ENCODE measurements at regions not wholly inside any gene's neighbourhood (a gene's known extent, or its start where the extent isn't known, plus 50 kb on each side); places are given as distances from the start of the nearest gene placed in this dataset.
"Not testable (repeated sequence)": the region's sequence is repeated elsewhere in the genome, so short reads cannot be mapped to it uniquely, and the experiment has no call there.

DNA sequence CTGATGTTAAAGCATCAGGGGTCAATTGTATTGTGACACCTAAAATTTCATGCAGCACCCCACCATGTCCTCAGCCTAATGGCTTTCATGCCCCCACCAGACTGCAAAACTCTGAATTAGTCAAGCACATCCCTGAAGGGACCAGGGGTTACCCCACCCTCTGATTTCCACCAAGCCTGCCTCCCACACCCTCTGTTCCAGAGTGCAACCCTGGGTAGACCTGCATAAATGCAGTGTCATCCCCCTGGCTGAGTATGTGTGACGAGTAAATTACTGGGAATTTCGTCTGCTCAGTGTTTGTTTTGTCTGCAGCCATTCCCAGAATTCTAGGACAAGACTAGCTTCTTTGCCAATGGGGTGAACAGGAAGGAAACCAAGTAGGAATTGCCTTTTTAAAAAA lies 2136.9 kb upstream of the DEFB115 start:
- H3K9me3 ChIP-seq (ENCODE audit: severe bottlenecking); H3K27ac ChIP-seq (ENCODE audit: poor library complexity, severe bottlenecking); H3K36me3 ChIP-seq (ENCODE audit: low read depth); DNase-seq (ENCODE audit: low spot score); H3K27me3 ChIP-seq (ENCODE audit: insufficient read depth, poor library complexity, severe bottlenecking); H3K4me1 ChIP-seq (ENCODE audit: insufficient read depth, poor library complexity, severe bottlenecking); H3K4me3 ChIP-seq (ENCODE audit: severe bottlenecking): not testable (repeated sequence)
- peak; percentile 54; the same call in 2 of the 3 replicates for ATAC-seq (ENCODE audit: low read depth)

- not testable (repeated sequence) for ATAC-seq (ENCODE audit: low read depth); H3K27me3 ChIP-seq (ENCODE audit: insufficient read depth, poor library complexity, severe bottlenecking); H3K9me3 ChIP-seq (ENCODE audit: severe bottlenecking)
These were observed 2134.7 kb upstream of the DEFB115 start for GRCh38 chr20:29122784-29123183.

GRCh38 chr20:29123861-29124260 lies 2133.6 kb upstream of the DEFB115 start:
- Histone ChIP-seq H3K4me1 (ENCODE audit: insufficient read depth, poor library complexity, severe bottlenecking) (no peaks in the 10 kb centered on the region), H3K27me3 (ENCODE audit: insufficient read depth, poor library complexity, severe bottlenecking) (no peaks in the 10 kb centered on the region), H3K4me3 (ENCODE audit: severe bottlenecking) (no peak overlapping the region), H3K27ac (ENCODE audit: poor library complexity, severe bottlenecking) (no peak overlapping the region), H3K36me3 (ENCODE audit: low read depth) (no peaks in the 10 kb centered on the region), H3K9me3 (ENCODE audit: severe bottlenecking) (peaks cover 3% of the 10 kb centered on the region)
- TF ChIP-seq CTCF (IDR thresholded peaks at IDR 0.05; ENCODE audit: poor library complexity, severe bottlenecking) = no peak
- ATAC-seq (ENCODE audit: low read depth) (no peak), DNase-seq (ENCODE audit: low spot score) (no peak)

More at GRCh38 chr20:29122784-29123183, 2134.7 kb upstream of the DEFB115 start:
- not testable (repeated sequence) for H3K4me1 ChIP-seq (ENCODE audit: insufficient read depth, poor library complexity, severe bottlenecking); H3K36me3 ChIP-seq (ENCODE audit: low read depth); DNase-seq (ENCODE audit: low spot score); H3K27ac ChIP-seq (ENCODE audit: poor library complexity, severe bottlenecking); H3K4me3 ChIP-seq (ENCODE audit: severe bottlenecking)

Measured in RWPE2 (cell line).